K562 (cell line): ENCODE measurements at regions not wholly inside any gene's neighbourhood (a gene's known extent, or its start where the extent isn't known, plus 50 kb on each side); places are given as distances from the start of the nearest gene placed in this dataset.

Source experiments
- ATAC-seq: fragments of 200-7000 bp; cut with Tn5 transposase; 3 replicates; pipeline ENCODE4 v1.9.1; 2020; ENCODE audit warnings: moderate library complexity
- BruUV-seq: library from RNA; stranded (reverse); fragments of 400-500 nt; replicated peaks from 2 replicates; lab custom pipeline; 2021; lab: Mats Ljungman, UMichigan
- CTCF ChIA-PET: fragments of 300-600 bp; formaldehyde crosslinking; extraction: SDS; loops from one replicate; lab custom pipeline; 2021; ENCODE audit warnings: low intra/inter-chr PET ratio; lab: Yijun Ruan, JAX
- POLR2A ChIA-PET: fragments of 300-600, 350-650 bp; sonication (Branson Sonifier 250); formaldehyde crosslinking; extraction: SDS; loops from one replicate; lab custom pipeline; 2021; ENCODE audit warnings: antibody characterized with exemption, inconsistent platforms; lab: Yijun Ruan, JAX
- DNase-seq, 4 experiments: peaks; one replicate each; pipeline versions ENCODE4 v3.0.0 to v3.0.0-alpha.2; 2011 to 2018; ENCODE audit warnings: low spot score in 3 of 4, mixed read lengths in 3 of 4; ENCODE audit errors: extremely low read depth in 1 of 4
- FAIRE-seq: peaks from 2 replicates; lab custom pipeline; 2011; peaks lifted over from hg19 to GRCh38; lab: Jason Lieb, UNC
- H2AFZ ChIP-seq: 2 replicates; pipeline ENCODE4 v1.6.0; 2011; ENCODE audit warnings: low read depth, low read length, control low read depth, inconsistent platforms
- H3K27ac ChIP-seq: fragments of 200-600 bp; 3 replicates; pipeline ENCODE4 v1.8.0; 2011; ENCODE audit warnings: low read depth, mild to moderate bottlenecking, control low read depth, inconsistent platforms, low read length, moderate library complexity, mixed read lengths; ENCODE audit errors: extremely low read depth
- H3K27me3 ChIP-seq, 2 experiments: fragments of 300-600 bp in 1 of 2; 2 replicates in 1 of 2; 3 replicates in 1 of 2; pipeline versions ENCODE4 v1.6.0 to v1.8.0; 2011; ENCODE audit warnings: inconsistent platforms in 2 of 2, low read length in 2 of 2, mild to moderate bottlenecking in 1 of 2, mixed read lengths in 1 of 2, moderate library complexity in 1 of 2; ENCODE audit not compliant: control insufficient read depth in 2 of 2, insufficient read depth in 2 of 2
- H3K36me3 ChIP-seq: fragments of 300-600 bp; 3 replicates; pipeline ENCODE4 v1.8.0; 2011; ENCODE audit warnings: mild to moderate bottlenecking, low read length, inconsistent platforms; ENCODE audit not compliant: control insufficient read depth, insufficient read depth
- H3K4me1 ChIP-seq, 2 experiments: fragments of 200-600 bp in 1 of 2; replicated peaks in 1 of 2; 2 replicates in 1 of 2; 3 replicates in 1 of 2; pipeline versions ENCODE4 v1.5.1 to v1.8.0; 2011; ENCODE audit warnings: inconsistent platforms in 2 of 2, low read length in 2 of 2, mild to moderate bottlenecking in 1 of 2, mixed read lengths in 1 of 2, moderate library complexity in 1 of 2; ENCODE audit not compliant: control insufficient read depth in 2 of 2, insufficient read depth in 2 of 2
- H3K4me2 ChIP-seq: 2 replicates; pipeline ENCODE4 v1.6.1; 2011; ENCODE audit warnings: low read length, control low read depth, inconsistent platforms, mixed read lengths; ENCODE audit not compliant: insufficient read depth
- H3K4me3 ChIP-seq: fragments of 200-600 bp; sonication (generic), shearing (Covaris generic); 2 replicates; pipeline ENCODE4 v1.5.1; 2016; ENCODE audit warnings: control low read depth, inconsistent platforms
- H3K79me2 ChIP-seq: fragments of 200-600 bp; 3 replicates; pipeline ENCODE4 v1.8.0; 2011; ENCODE audit warnings: low read length, inconsistent platforms; ENCODE audit not compliant: control insufficient read depth, insufficient read depth
- H3K9ac ChIP-seq, 2 experiments: 2 replicates each; pipeline versions ENCODE4 v1.6.0 to v1.6.1; 2011; ENCODE audit warnings: low read depth in 2 of 2, low read length in 2 of 2, control low read depth in 1 of 2, inconsistent platforms in 1 of 2, mild to moderate bottlenecking in 1 of 2, mixed read lengths in 1 of 2; ENCODE audit not compliant: insufficient read depth in 1 of 2
- H3K9me1 ChIP-seq: one replicate; pipeline ENCODE4 v1.6.0; 2011; ENCODE audit warnings: inconsistent platforms, mild to moderate bottlenecking, low read length, moderate library complexity; ENCODE audit not compliant: control insufficient read depth, insufficient read depth
- H3K9me3 ChIP-seq: replicated peaks from 2 replicates; pipeline ENCODE4 v1.5.1; 2011; ENCODE audit warnings: low read depth, low read length, inconsistent platforms; ENCODE audit not compliant: control insufficient read depth, insufficient read depth
- H4K20me1 ChIP-seq: replicated peaks from 2 replicates; pipeline ENCODE4 v1.6.1; 2011; ENCODE audit warnings: low read length, inconsistent platforms, mixed read lengths; ENCODE audit not compliant: control insufficient read depth, insufficient read depth
- ATF3 ChIP-seq, 2 experiments: fragments of 450-650 bp in 1 of 2; sonication (generic) in 1 of 2; formaldehyde crosslinking in 1 of 2; IDR thresholded peaks in 1 of 2; conservative IDR thresholded peaks in 1 of 2; 2 replicates each; pipeline versions ENCODE4 v1.6.1 to v1.8.1; 2016 to 2023; ENCODE audit warnings: mild to moderate bottlenecking in 2 of 2, moderate library complexity in 2 of 2, inconsistent platforms in 1 of 2, missing genetic modification reagents in 1 of 2
- C11orf30 ChIP-seq: fragments of 450-650 bp; IDR thresholded peaks from 2 replicates; pipeline ENCODE4 v1.6.1; 2016; ENCODE audit warnings: low read depth, mild to moderate bottlenecking
- ILF3 ChIP-seq: fragments of 450-650 bp; IDR thresholded peaks from 2 replicates; pipeline ENCODE4 v1.6.1; 2018; ENCODE audit warnings: antibody characterized with exemption, mild to moderate bottlenecking, moderate library complexity, borderline replicate concordance
- NR2F6 ChIP-seq: fragments of 450-650 bp; formaldehyde crosslinking; IDR thresholded peaks from 2 replicates; pipeline ENCODE4 v1.4.0; 2020; ENCODE audit warnings: mild to moderate bottlenecking
- PRPF4 ChIP-seq: fragments of 200-400 bp; formaldehyde crosslinking; IDR thresholded peaks from one replicate; pipeline ENCODE4 v1.6.1; 2017; ENCODE audit warnings: low read length, low read depth, mild to moderate bottlenecking; ENCODE audit not compliant: insufficient read depth, poor library complexity, severe bottlenecking
- RBM25 ChIP-seq: fragments of 200-400 bp; formaldehyde crosslinking; IDR thresholded peaks from 2 replicates; pipeline ENCODE4 v1.6.1; 2018; ENCODE audit warnings: low read length, low read depth, moderate library complexity; ENCODE audit not compliant: severe bottlenecking
- RUNX1 ChIP-seq: sonication (generic); IDR thresholded peaks from 2 replicates; pipeline ENCODE4 v1.6.1; 2016; ENCODE audit warnings: antibody characterized with exemption, low read depth
- SMARCE1 ChIP-seq: fragments of 450-650 bp; IDR thresholded peaks from 2 replicates; pipeline ENCODE4 v1.7.1; 2016; ENCODE audit warnings: mild to moderate bottlenecking
- SRSF9 ChIP-seq: fragments of 200-400 bp; formaldehyde crosslinking; IDR thresholded peaks from 2 replicates; pipeline ENCODE4 v1.6.1; 2017; ENCODE audit warnings: low read depth, low read length, borderline replicate concordance
- TEAD2 ChIP-seq: fragments of 450-650 bp; IDR thresholded peaks from 2 replicates; pipeline ENCODE4 v1.6.1; 2016; ENCODE audit warnings: missing genetic modification characterization, control low read depth, missing compliant biosample characterization
- TSC22D4 ChIP-seq: fragments of 450-650 bp; IDR thresholded peaks from 2 replicates; pipeline ENCODE4 v1.6.1; 2016; ENCODE audit warnings: missing genetic modification characterization, missing biosample characterization, control low read depth
- ZFX ChIP-seq: sonication (generic); formaldehyde crosslinking; IDR thresholded peaks from 2 replicates; pipeline ENCODE4 v1.8.0; 2022; ENCODE audit warnings: mild to moderate bottlenecking, missing genetic modification reagents, moderate library complexity
- ZNF143 ChIP-seq: sonication (generic); formaldehyde crosslinking; IDR thresholded peaks from 2 replicates; pipeline ENCODE4 v1.9.0; 2022; ENCODE audit warnings: mild to moderate bottlenecking, missing genetic modification reagents
- ZNF561 ChIP-seq: fragments of 450-650 bp; formaldehyde crosslinking; conservative IDR thresholded peaks from 2 replicates; pipeline ENCODE4 v1.4.0; 2020; ENCODE audit warnings: mild to moderate bottlenecking, moderate library complexity
- ZNF655 ChIP-seq: fragments of 250-450 bp; sonication (Bioruptor Pico); IDR thresholded peaks from 2 replicates; pipeline ENCODE4 v1.5.0; 2021
- in situ Hi-C: fragments of 300-500 bp; cut with MboI; formaldehyde crosslinking; loops from 4 replicates; pipeline ENCODE4 v1.15.0; 2018; ENCODE audit warnings: inconsistent platforms, mixed read lengths
- intact Hi-C: fragments of 100-400 bp; cut with micrococcal nuclease; formaldehyde crosslinking; loops from 2 replicates; pipeline ENCODE4 v1.14.2; 2022
- TF ChIP-seq, protein P1 (sequence below): fragments of 250-450 bp; sonication (Bioruptor Pico); IDR thresholded peaks from 2 replicates; pipeline ENCODE4 v1.5.0; 2021

DNA sequence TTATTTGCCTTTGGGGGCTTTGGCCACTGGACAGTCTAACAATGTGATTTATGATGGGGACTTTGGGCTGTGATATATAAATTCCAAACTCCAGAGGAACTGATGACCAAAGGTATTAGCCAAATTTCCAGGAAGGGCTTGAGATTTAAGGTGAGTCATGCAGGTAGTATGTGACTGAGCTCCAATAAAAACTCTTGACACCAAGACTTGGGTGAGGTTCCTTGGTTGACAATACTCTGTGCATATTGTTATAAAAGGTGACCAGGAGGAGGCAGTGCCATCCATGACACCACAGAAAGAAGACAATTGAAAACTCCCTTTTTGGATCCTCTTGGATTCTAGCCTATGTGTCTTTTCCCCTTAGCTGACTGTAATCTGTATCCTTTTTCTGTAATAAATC lies 392.7 kb upstream of the LRRC7 start (continued):
- no peak for TF ChIP-seq ZNF561
- no peak for TF ChIP-seq SRSF9
- TF ChIP-seq TEAD2 (tag) = no peak
- no peak for TF ChIP-seq RBM25
- no peak for TF ChIP-seq ZNF655
- TF ChIP-seq ATF3 (IDR thresholded peaks at IDR 0.05) = no peak
- no peak for TF ChIP-seq ATF3 (CRISPR knock-in tag; conservative IDR thresholded peaks at IDR 0.05)

- no peaks in the 10 kb centered on the region for H3K27me3 ChIP-seq
- no peaks in the 10 kb centered on the region for H3K9me1 ChIP-seq
- H3K36me3 ChIP-seq = no peaks in the 10 kb centered on the region
- intact Hi-C loops = no loop called here
- no peak for ATAC-seq
- H3K4me1 ChIP-seq = no peaks in the 10 kb centered on the region
- no peak for FAIRE-seq
- in situ Hi-C loops = no loop called here
- H3K9ac ChIP-seq = no peak overlapping the region
- H3K4me2 ChIP-seq = no peak overlapping the region
- no peak for DNase-seq
- POLR2A ChIA-PET = no interaction called here
- CTCF ChIA-PET = no interaction called here
- no peak overlapping the region for H3K27ac ChIP-seq
- BruUV-seq = no TSS peak
- H2AFZ ChIP-seq = no peak overlapping the region
- no peaks in the 10 kb centered on the region for H3K9me3 ChIP-seq
- H3K4me3 ChIP-seq = no peak overlapping the region
- no peaks in the 10 kb centered on the region for H4K20me1 ChIP-seq
- H3K79me2 ChIP-seq = no peaks in the 10 kb centered on the region
- no peak for TF ChIP-seq NR2F6 (CRISPR knock-in tag)
- no peak for TF ChIP-seq ATF3 (IDR thresholded peaks at IDR 0.05)
- TF ChIP-seq ATF3 (CRISPR knock-in tag; conservative IDR thresholded peaks at IDR 0.05) = no peak
- no peak for TF ChIP-seq RUNX1
- TF ChIP-seq ZFX (CRISPR knock-in tag) = no peak
- TF ChIP-seq TSC22D4 (tag) = no peak
- peak; percentile 37; the same call in 1 of the 2 replicates for TF ChIP-seq C11orf30
- no peak for TF ChIP-seq ILF3
- TF ChIP-seq, protein P1, sequence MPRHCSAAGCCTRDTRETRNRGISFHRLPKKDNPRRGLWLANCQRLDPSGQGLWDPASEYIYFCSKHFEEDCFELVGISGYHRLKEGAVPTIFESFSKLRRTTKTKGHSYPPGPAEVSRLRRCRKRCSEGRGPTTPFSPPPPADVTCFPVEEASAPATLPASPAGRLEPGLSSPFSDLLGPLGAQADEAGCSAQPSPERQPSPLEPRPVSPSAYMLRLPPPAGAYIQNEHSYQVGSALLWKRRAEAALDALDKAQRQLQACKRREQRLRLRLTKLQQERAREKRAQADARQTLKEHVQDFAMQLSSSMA = no peak
- no peak for TF ChIP-seq SMARCE1
- no peak for TF ChIP-seq PRPF4
- TF ChIP-seq ZNF143 (CRISPR knock-in tag) = no peak
Measured at GRCh38 chr1:69180358-69180757, 387.4 kb upstream of the LRRC7 start.
